Suprapubic skin (tissue), 3 donors: ENCODE measurements at regions not wholly inside any gene's neighbourhood (a gene's known extent, or its start where the extent isn't known, plus 50 kb on each side); places are given as distances from the start of the nearest gene placed in this dataset.

Experiments used
- CTCF ChIP-seq, 2 donors: fragments of 200-600 bp in 1 of 2; fragments of 450-650 bp in 1 of 2; sonication (generic) in 1 of 2; IDR thresholded peaks; one replicate each; pipeline ENCODE4 v1.5.1; 2016 to 2019; ENCODE audit warnings: antibody characterized with exemption in 2 of 2, mild to moderate bottlenecking in 1 of 2, moderate library complexity in 1 of 2
- POLR2A ChIP-seq, 2 donors: fragments of 450-650 bp; IDR thresholded peaks; one replicate each; pipeline ENCODE4 v1.6.1; 2017; ENCODE audit warnings: antibody characterized with exemption in 2 of 2, mild to moderate bottlenecking in 2 of 2, moderate library complexity in 2 of 2

- TF ChIP-seq POLR2A (IDR thresholded peaks at IDR 0.05) (no peak), CTCF (IDR thresholded peaks at IDR 0.05) (no peak)
These were observed 69.7 kb upstream of the KL start for GRCh38 chr13:32946558-32946957.
